Body of pancreas (tissue), 4 donors: ENCODE measurements at regions not wholly inside any gene's neighbourhood (a gene's known extent, or its start where the extent isn't known, plus 50 kb on each side); places are given as distances from the start of the nearest gene placed in this dataset.

Source experiments
- ATAC-seq: fragments of 150-250 bp; one replicate; pipeline ENCODE4 v1.9.1; 2016
- DNase-seq, 4 donors: peaks; one replicate each; pipeline ENCODE4 v3.0.0-alpha.2; 2019
- H3K27ac ChIP-seq, 4 donors: fragments of 200-600 bp; sonication (generic); 1 replicate in 3 of 4; 2 replicates in 1 of 4; pipeline versions ENCODE4 v1.5.1 to v1.6.1; 2016 to 2019; ENCODE audit warnings: mild to moderate bottlenecking in 1 of 4, mixed read lengths in 1 of 4, moderate library complexity in 1 of 4
- H3K27me3 ChIP-seq, 2 donors: fragments of 200-600 bp; sonication (generic); one replicate each; pipeline ENCODE4 v1.6.0; 2016; ENCODE audit warnings: mild to moderate bottlenecking in 1 of 2
- H3K36me3 ChIP-seq, 2 donors: fragments of 200-600 bp; sonication (generic); replicated peaks in 1 of 2; 2 replicates each; pipeline ENCODE4 v1.5.1; 2016; ENCODE audit warnings: low read depth in 2 of 2; ENCODE audit not compliant: insufficient read depth in 1 of 2
- H3K4me1 ChIP-seq: fragments of 200-600 bp; sonication (generic); one replicate; pipeline ENCODE4 v1.6.0; 2016
- H3K4me3 ChIP-seq, 2 donors: fragments of 200-600 bp; sonication (generic); 1 replicate in 1 of 2; 2 replicates in 1 of 2; pipeline ENCODE4 v1.5.1; 2016 to 2019
- H3K9me3 ChIP-seq, 3 donors: fragments of 200-600 bp; sonication (generic); 1 replicate in 2 of 3; 2 replicates in 1 of 3; pipeline ENCODE4 v1.5.1; 2016
- CTCF ChIP-seq, 7 experiments: fragments of 450-650 bp in 4 of 7; fragments of 200-600 bp in 3 of 7; sonication (generic) in 3 of 7; IDR thresholded peaks; one replicate each; pipeline ENCODE4 v1.5.1; 2016 to 2019; ENCODE audit warnings: antibody characterized with exemption in 7 of 7
- POLR2A ChIP-seq, 3 donors: fragments of 450-650 bp; IDR thresholded peaks; one replicate each; pipeline ENCODE4 v1.6.1; 2016; ENCODE audit warnings: antibody characterized with exemption in 3 of 3, mild to moderate bottlenecking in 2 of 3
- WGBS, 2 donors: methylation state at CpG; one replicate each; pipeline ENCODE4 v1.1.5; 2017; 5-methylcytosine and 5-hydroxymethylcytosine counted together
- intact Hi-C: fragments of 100-400 bp; cut with DNase I; formaldehyde crosslinking; loops from one replicate; pipeline ENCODE4 v1.15.1; 2023

- intact Hi-C loops = no loop called here
- WGBS, 2 donors = 32 to 37% methylated on average over 3 to 4 of the region's 4 CpGs
- no peaks in the 10 kb centered on the region for H3K27me3 ChIP-seq
- no peaks in the 10 kb centered on the region for H3K9me3 ChIP-seq
- no peaks in the 10 kb centered on the region for H3K36me3 ChIP-seq
- no peak for ATAC-seq
- DNase-seq = no peak
- no peak overlapping the region for H3K27ac ChIP-seq
- H3K4me3 ChIP-seq = no peak overlapping the region
- no peaks in the 10 kb centered on the region for H3K4me1 ChIP-seq
- TF ChIP-seq CTCF (IDR thresholded peaks at IDR 0.05) (no peak), POLR2A (IDR thresholded peaks at IDR 0.05) (no peak)
Measured at GRCh38 chrX:99703473-99703872, 706.6 kb downstream of the PCDH19 start.

- intact Hi-C loops = no loop called here
- WGBS, 2 donors = 48 to 58% methylated on average over 2 of the region's 2 CpGs
- H3K4me1 ChIP-seq = no peaks in the 10 kb centered on the region
- ATAC-seq (no peak), DNase-seq (no peak)
- H3K4me3 ChIP-seq = no peak overlapping the region
- H3K27ac ChIP-seq = no peak overlapping the region
- no peaks in the 10 kb centered on the region for H3K27me3 ChIP-seq
- H3K9me3 ChIP-seq = no peaks in the 10 kb centered on the region
- no peaks in the 10 kb centered on the region for H3K36me3 ChIP-seq
- TF ChIP-seq CTCF (IDR thresholded peaks at IDR 0.05) (no peak), POLR2A (IDR thresholded peaks at IDR 0.05) (no peak)
Measured at GRCh38 chrX:99698451-99698850, 711.6 kb downstream of the PCDH19 start.

- H3K27me3 ChIP-seq = no peaks in the 10 kb centered on the region
- ATAC-seq (no peak), DNase-seq (no peak)
- H3K9me3 ChIP-seq = no peaks in the 10 kb centered on the region
- no peak for TF ChIP-seq POLR2A (IDR thresholded peaks at IDR 0.05)
- no peak for TF ChIP-seq CTCF (IDR thresholded peaks at IDR 0.05)
- H3K36me3 ChIP-seq = no peaks in the 10 kb centered on the region
- intact Hi-C loops = no loop called here
- 45 to 56% methylated on average over 3 to 4 of the region's 4 CpGs for WGBS, 2 donors
- H3K4me3 ChIP-seq = no peak overlapping the region
- H3K4me1 ChIP-seq = no peaks in the 10 kb centered on the region
- no peak overlapping the region for H3K27ac ChIP-seq
Measured at GRCh38 chrX:99663136-99663535, 746.9 kb downstream of the PCDH19 start.

GRCh38 chrX:99654188-99654587, 755.9 kb downstream of the PCDH19 start:
- ATAC-seq (no peak), DNase-seq (no peak)
- intact Hi-C loops = no loop called here
- Histone ChIP-seq H3K9me3 (no peaks in the 10 kb centered on the region), H3K4me3 (no peak overlapping the region), H3K4me1 (no peaks in the 10 kb centered on the region), H3K27ac (no peak overlapping the region), H3K27me3 (no peaks in the 10 kb centered on the region), H3K36me3 (no peaks in the 10 kb centered on the region)
- TF ChIP-seq CTCF (IDR thresholded peaks at IDR 0.05) = no peak
- no peak for TF ChIP-seq POLR2A (IDR thresholded peaks at IDR 0.05)
- WGBS, 2 donors = 54 to 57% methylated on average over 1 of the region's 1 CpG

GRCh38 chrX:99653352-99653751, 756.7 kb downstream of the PCDH19 start:
- no peak for ATAC-seq
- no peak overlapping the region for H3K4me3 ChIP-seq
- DNase-seq = no peak
- intact Hi-C loops = no loop called here
- TF ChIP-seq POLR2A (IDR thresholded peaks at IDR 0.05) (no peak), CTCF (IDR thresholded peaks at IDR 0.05) (no peak)
- no peaks in the 10 kb centered on the region for H3K4me1 ChIP-seq
- H3K27me3 ChIP-seq = no peaks in the 10 kb centered on the region
- 50 to 67% methylated on average over 1 of the region's 1 CpG for WGBS, 2 donors
- H3K9me3 ChIP-seq = no peaks in the 10 kb centered on the region
- no peak overlapping the region for H3K27ac ChIP-seq
- no peaks in the 10 kb centered on the region for H3K36me3 ChIP-seq
